Ovary (tissue), 7 donors: ENCODE measurements at regions not wholly inside any gene's neighbourhood (a gene's known extent, or its start where the extent isn't known, plus 50 kb on each side); places are given as distances from the start of the nearest gene placed in this dataset.

Experiments used
- DNase-seq, 5 donors: peaks; one replicate each; pipeline ENCODE4 v3.0.0-alpha.2; 2019 to 2020
- H3K27ac ChIP-seq, 2 donors: fragments of 200-600 bp; one replicate each; pipeline versions ENCODE4 v1.5.1 to v1.8.0; 2019 to 2022
- H3K27me3 ChIP-seq: fragments of 200-600 bp; one replicate; pipeline ENCODE4 v1.8.0; 2022
- H3K36me3 ChIP-seq: fragments of 200-600 bp; sonication (generic); one replicate; pipeline ENCODE4 v1.5.1; 2019
- H3K4me1 ChIP-seq: one replicate; pipeline ENCODE4 v1.8.1; 2013; ENCODE audit warnings: mild to moderate bottlenecking, moderate library complexity; ENCODE audit not compliant: insufficient read depth
- H3K4me3 ChIP-seq: fragments of 200-600 bp; sonication (generic); one replicate; pipeline ENCODE4 v1.5.1; 2017
- H3K9me3 ChIP-seq, 2 donors: fragments of 200-600 bp in 1 of 2; sonication (generic) in 1 of 2; one replicate each; pipeline versions ENCODE4 v1.5.1 to v1.8.1; 2013 to 2019; ENCODE audit warnings: mild to moderate bottlenecking in 1 of 2, moderate library complexity in 1 of 2
- CTCF ChIP-seq, 3 donors: fragments of 450-650 bp in 2 of 3; fragments of 200-600 bp in 1 of 3; IDR thresholded peaks; one replicate each; pipeline versions ENCODE4 v1.5.1 to v1.8.0; 2016 to 2022; ENCODE audit warnings: antibody characterized with exemption in 3 of 3, mild to moderate bottlenecking in 1 of 3
- EP300 ChIP-seq: sonication (generic); formaldehyde crosslinking; IDR thresholded peaks from one replicate; pipeline ENCODE4 v1.6.1; 2017; ENCODE audit warnings: antibody characterized with exemption
- POLR2A ChIP-seq: fragments of 450-650 bp; IDR thresholded peaks from one replicate; pipeline ENCODE4 v1.6.1; 2017; ENCODE audit warnings: antibody characterized with exemption, mild to moderate bottlenecking, moderate library complexity
- WGBS, 3 donors: extraction: QIAGEN DNeasy Blood & Tissue Kit in 1 of 3; methylation state at CpG; one replicate each; pipeline versions ENCODE4 v1.1.5 to v1.1.7; 2013 to 2017; 5-methylcytosine and 5-hydroxymethylcytosine counted together
- intact Hi-C, 4 donors: fragments of 100-400 bp; cut with DNase I; formaldehyde crosslinking; loops; one replicate each; pipeline versions ENCODE4 v1.11.0 to v1.15.1; 2022 to 2023
- donor health status: DM: no; HTN: no; CAD: no; lungs with moderate emphysema.
- donor health status: DM: no; HTN: no; CAD: no.
- donor health status: Bipolar disorder and iron deficiency.
- donor health status: DM: no; HTN: no; CAD: no.
- donor health status: DM: yes; HTN: yes; CAD: no.

GRCh38 chr9:3049636-3050035 is 205.7 kb upstream of the PUM3 start:
- no peaks in the 10 kb centered on the region for H3K27me3 ChIP-seq
- H3K27ac ChIP-seq: no peak overlapping the region
- intact Hi-C loops: loop anchor here in 1 of 4 donors (10.0 kb wide), 1 partner anchor 65 kb away; no protein-coding TSS in a partner anchor
- 49 to 54% (median 51%) methylated on average over 2 of the region's 2 CpGs for WGBS, 3 donors
- no peak for DNase-seq
- TF ChIP-seq EP300: no peak
- no peak for TF ChIP-seq CTCF (IDR thresholded peaks at IDR 0.05)
- no peak for TF ChIP-seq POLR2A
- H3K36me3 ChIP-seq: no peaks in the 10 kb centered on the region
- H3K9me3 ChIP-seq: no peaks in the 10 kb centered on the region
- H3K4me3 ChIP-seq: no peak overlapping the region
- H3K4me1 ChIP-seq: no peaks in the 10 kb centered on the region

- no peaks in the 10 kb centered on the region for H3K4me1 ChIP-seq
- H3K9me3 ChIP-seq: no peaks in the 10 kb centered on the region
- WGBS, 3 donors: 60 to 79% (median 63%) methylated on average over 3 of the region's 3 CpGs
- H3K27ac ChIP-seq: no peak overlapping the region
- no peaks in the 10 kb centered on the region for H3K36me3 ChIP-seq
- no peaks in the 10 kb centered on the region for H3K27me3 ChIP-seq
- no peak for TF ChIP-seq CTCF (IDR thresholded peaks at IDR 0.05)
- no peak for TF ChIP-seq EP300
- TF ChIP-seq POLR2A: no peak
- intact Hi-C loops: no loop called here
- no peak for DNase-seq
- no peak overlapping the region for H3K4me3 ChIP-seq
Measured at GRCh38 chr9:3047912-3048311, 204.0 kb upstream of the PUM3 start.

GRCh38 chr9:3045153-3045552 is 201.3 kb upstream of the PUM3 start:
- WGBS, 3 donors: 44 to 68% (median 48%) methylated on average over 1 of the region's 1 CpG
- intact Hi-C loops: no loop called here
- Histone ChIP-seq H3K4me1 (no peaks in the 10 kb centered on the region), H3K9me3 (no peaks in the 10 kb centered on the region), H3K27ac (no peak overlapping the region), H3K36me3 (no peaks in the 10 kb centered on the region), H3K27me3 (no peaks in the 10 kb centered on the region), H3K4me3 (no peak overlapping the region)
- TF ChIP-seq EP300 (no peak), POLR2A (no peak), CTCF (IDR thresholded peaks at IDR 0.05) (no peak)
- DNase-seq: no peak

GRCh38 chr9:3043369-3043768 is 199.5 kb upstream of the PUM3 start:
- Histone ChIP-seq H3K36me3 (no peaks in the 10 kb centered on the region), H3K9me3 (no peaks in the 10 kb centered on the region), H3K27me3 (no peaks in the 10 kb centered on the region), H3K27ac (no peak overlapping the region), H3K4me3 (no peak overlapping the region), H3K4me1 (no peaks in the 10 kb centered on the region)
- DNase-seq: no peak
- TF ChIP-seq EP300: no peak
- no peak for TF ChIP-seq CTCF (IDR thresholded peaks at IDR 0.05)
- TF ChIP-seq POLR2A: no peak
- WGBS, 3 donors: 46 to 56% (median 53%) methylated on average over 4 of the region's 4 CpGs
- intact Hi-C loops: no loop called here

GRCh38 chr9:3040761-3041160 is 196.9 kb upstream of the PUM3 start:
- H3K27ac ChIP-seq: no peak overlapping the region
- H3K36me3 ChIP-seq: no peaks in the 10 kb centered on the region
- H3K27me3 ChIP-seq: no peaks in the 10 kb centered on the region
- no peak overlapping the region for H3K4me3 ChIP-seq
- no peaks in the 10 kb centered on the region for H3K4me1 ChIP-seq
- WGBS, 3 donors: 52 to 66% (median 53%) methylated on average over 3 of the region's 3 CpGs
- no peak for DNase-seq
- intact Hi-C loops: no loop called here
- H3K9me3 ChIP-seq: no peaks in the 10 kb centered on the region
- TF ChIP-seq EP300 (no peak), CTCF (IDR thresholded peaks at IDR 0.05) (no peak), POLR2A (no peak)
